Globus pallidus (tissue), 1 donor: ENCODE measurements at regions not wholly inside any gene's neighbourhood (a gene's known extent, or its start where the extent isn't known, plus 50 kb on each side); places are given as distances from the start of the nearest gene placed in this dataset.
"Not testable (repeated sequence)": the region's sequence is repeated elsewhere in the genome, so short reads cannot be mapped to it uniquely, and the experiment has no call there.

Source experiments
- DNase-seq: peaks from one replicate; pipeline ENCODE4 v3.0.0-alpha.2; 2015; ENCODE audit warnings: low spot score

DNA sequence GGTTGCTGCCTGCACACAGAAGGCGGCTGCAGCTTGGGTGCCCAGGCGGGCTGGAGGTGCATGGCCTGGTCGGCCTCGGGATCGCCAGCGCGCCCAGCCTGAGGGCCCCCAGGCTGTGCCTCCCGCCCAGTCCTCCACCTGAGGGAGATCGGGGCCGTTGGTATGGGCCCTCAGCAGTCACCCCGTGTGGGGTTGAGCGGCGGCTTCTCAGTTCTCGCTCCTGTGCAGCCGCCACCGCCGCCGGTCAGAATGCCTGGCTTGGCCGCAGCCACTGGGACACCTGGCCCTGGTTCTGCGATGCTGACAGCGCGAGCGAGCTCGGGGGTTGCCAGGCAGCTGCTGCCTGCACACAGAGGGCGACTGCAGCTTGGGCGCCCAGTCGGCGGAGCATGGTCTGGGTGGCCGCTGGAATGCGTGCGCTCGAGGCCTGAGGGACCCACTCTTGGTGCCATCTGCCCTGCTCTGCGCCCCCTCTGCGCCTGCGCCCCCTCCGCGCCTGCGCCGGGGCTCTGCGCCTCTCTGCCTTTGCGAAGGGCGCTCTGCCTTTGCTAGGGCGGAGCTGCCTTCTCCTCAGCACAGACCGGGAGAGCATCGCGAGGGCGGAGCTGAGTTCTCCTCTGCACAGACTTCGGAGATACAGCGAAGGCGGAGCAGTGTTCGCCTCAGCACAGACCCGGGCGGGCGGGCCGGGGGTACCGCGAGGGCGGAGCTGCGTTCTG lies 84.6 kb upstream of the ZNG1F start:
- peak; percentile 81 for DNase-seq

- DNase-seq, result not testable (repeated sequence)
Measured at GRCh38 chr9:41272879-41273548, 83.9 kb upstream of the ZNG1F start.

GRCh38 chr9:41270992-41271391 lies 81.9 kb upstream of the ZNG1F start:
- not testable (repeated sequence) for DNase-seq

DNA sequence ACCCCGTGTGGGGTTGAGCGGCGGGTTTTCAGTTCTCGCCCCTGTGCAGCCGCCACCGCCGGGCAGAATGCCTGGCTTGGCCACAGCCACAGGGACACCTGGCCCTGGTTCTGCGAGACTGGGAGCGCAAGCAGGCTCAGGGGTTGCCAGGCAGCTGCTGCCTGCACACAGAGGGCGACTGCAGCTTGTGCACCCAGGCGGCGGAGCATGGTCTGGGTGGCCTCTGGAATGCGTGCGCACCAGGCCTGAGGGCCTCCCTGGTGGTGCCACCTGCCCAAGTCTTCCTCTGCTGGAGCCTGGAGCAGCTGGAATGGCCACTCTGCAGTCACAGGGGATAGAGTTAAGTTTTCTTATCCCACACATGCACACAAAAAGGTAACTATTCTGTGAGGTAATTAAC lies 80.4 kb upstream of the ZNG1F start:
- peak; percentile 31 for DNase-seq

GRCh38 chr9:41269054-41269453 lies 79.9 kb upstream of the ZNG1F start:
- peak; percentile 48 for DNase-seq

DNA sequence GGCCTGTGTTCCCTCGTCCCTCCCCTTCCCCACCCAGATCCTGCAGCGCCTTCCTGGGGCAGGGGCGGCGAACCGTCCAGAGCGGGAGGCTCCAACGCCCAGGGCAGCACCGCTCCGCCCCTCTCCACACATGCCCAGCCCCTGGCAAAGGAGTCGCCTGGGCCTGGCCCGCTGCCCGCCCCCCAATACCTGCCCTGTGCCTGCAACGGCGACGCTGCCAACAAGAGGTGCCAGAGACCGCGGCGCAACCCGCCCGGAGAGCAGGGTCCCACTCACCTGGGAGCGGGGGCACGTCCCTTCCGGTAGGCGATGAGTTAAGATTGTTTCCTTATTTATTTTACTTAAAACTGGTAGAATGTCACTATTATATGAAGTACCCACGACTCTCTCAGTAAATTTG lies 77.5 kb upstream of the ZNG1F start:
- not testable (repeated sequence) for DNase-seq

DNA sequence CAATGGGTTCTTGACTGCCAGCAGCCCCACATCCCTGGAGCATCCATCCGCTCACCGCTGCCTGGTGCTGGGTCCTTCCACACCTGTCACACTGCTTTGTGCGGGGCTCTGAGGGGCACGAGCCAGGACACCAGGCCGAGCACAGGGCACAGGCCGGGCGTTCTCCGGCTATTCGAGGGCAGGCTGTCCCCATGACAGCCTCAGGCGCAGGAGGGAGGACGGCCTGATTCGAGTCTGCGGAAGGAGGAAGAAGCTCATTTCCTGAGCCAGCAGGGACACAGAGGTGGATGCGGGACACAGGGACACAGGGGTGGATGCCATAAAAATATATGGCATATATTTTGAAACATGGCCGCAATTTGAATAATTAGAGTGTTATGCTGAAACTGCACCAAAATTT lies 76.9 kb upstream of the ZNG1F start:
- DNase-seq, result not testable (repeated sequence)

DNA sequence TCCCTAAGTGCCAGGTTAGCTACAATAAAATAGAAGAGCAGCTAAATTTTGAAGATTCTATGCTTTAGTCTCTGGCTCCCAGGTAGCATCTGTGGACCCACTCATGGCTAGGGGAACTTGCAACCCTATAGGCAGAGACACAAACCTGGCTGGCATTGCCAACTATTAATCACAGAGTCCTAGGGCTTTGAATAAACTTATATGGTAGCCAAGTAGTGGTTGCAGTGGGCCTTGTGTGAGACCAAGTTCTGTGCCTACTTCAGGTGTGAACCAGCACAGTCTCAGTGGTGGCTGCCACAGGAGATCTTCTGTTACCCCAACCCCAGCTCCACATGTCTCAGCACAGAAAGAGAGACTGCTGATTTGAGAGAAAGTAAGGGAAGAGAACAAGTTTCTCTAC lies 62.9 kb upstream of the ZNG1F start:
- DNase-seq, result not testable (repeated sequence)

DNA sequence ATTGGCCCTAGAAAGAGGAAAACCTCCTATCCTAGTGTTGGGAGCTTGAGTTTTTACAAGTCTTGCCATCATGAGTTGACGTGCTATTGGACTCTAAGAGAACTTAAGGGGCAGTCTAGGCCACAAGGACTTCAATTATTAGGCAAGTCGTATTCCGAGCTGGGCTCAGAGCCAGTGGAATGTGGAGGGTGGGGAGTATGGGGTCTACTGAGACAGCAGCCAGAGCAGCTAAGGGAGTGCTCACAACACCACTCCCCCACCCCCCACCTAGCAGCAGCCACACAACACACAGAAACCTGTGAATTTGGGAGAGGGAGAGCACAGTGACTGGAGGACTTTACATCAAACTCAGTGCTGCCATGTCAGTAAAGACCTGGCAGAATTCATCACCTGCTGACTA lies 62.0 kb upstream of the ZNG1F start:
- not testable (repeated sequence) for DNase-seq

GRCh38 chr9:41246702-41247101 lies 57.6 kb upstream of the ZNG1F start:
- DNase-seq, result not testable (repeated sequence)
